ENCODE measurements at regions not wholly inside any gene's neighbourhood (a gene's known extent, or its start where the extent isn't known, plus 50 kb on each side); places are given as distances from the start of the nearest gene placed in this dataset.

DNA sequence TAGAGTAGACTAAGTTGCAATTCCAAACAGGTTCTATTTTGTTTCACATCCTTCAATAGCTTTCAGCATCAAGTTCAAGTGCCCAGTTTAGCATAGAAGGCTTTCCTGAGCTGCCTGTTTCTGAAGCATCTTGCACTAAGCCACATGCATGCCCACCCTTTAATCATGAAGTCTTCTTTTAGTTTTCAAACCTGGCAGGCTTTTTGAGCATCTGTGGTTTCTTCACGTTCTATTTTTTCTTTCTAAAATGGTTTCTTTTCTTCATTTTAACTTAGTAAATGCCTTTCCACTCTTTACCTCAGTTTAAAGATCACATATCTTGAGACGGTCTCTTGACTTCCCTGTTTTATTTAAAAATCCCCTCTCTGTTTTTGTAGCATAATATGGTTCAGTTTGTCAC is 360.1 kb downstream of the MAN2A1 start:
- no peak overlapping the region for H4K5ac ChIP-seq (ENCODE audit: insufficient read length, low read depth, low read length)
- no peak overlapping the region for H2AK5ac ChIP-seq (ENCODE audit: insufficient read length, low read length)
- H3K18ac ChIP-seq (ENCODE audit: insufficient read length, low read depth, low read length) = no peak overlapping the region
- H3K79me2 ChIP-seq (ENCODE audit: insufficient read depth, low read length) = no peaks in the 10 kb centered on the region
- H3K9me3 ChIP-seq (ENCODE audit: control insufficient read depth, low read depth, low read length) = no peaks in the 10 kb centered on the region
- no peak for DNase-seq
- no peaks in the 10 kb centered on the region for H3K36me3 Mint-ChIP-seq (ENCODE audit: insufficient read depth in 1 of 3, low read depth in 3 of 3)
- no peak overlapping the region for H2BK12ac ChIP-seq (ENCODE audit: insufficient read length, low read depth, low read length)
- H4K20me1 ChIP-seq (ENCODE audit: control insufficient read depth, insufficient read depth, insufficient read length) = no peaks in the 10 kb centered on the region
- no peak overlapping the region for H3K27ac Mint-ChIP-seq
- no peaks in the 10 kb centered on the region; a peak in 1 of 5 replicates for H3K9me3 Mint-ChIP-seq
- H3K14ac ChIP-seq (ENCODE audit: insufficient read depth, low read length) = no peak overlapping the region
- no peaks in the 10 kb centered on the region for H3K23me2 ChIP-seq (ENCODE audit: insufficient read length, low read depth, low read length, poor library complexity, severe bottlenecking)
- no peak overlapping the region for H3K4ac ChIP-seq (ENCODE audit: low read depth, low read length)
- TF ChIP-seq, protein P1, sequence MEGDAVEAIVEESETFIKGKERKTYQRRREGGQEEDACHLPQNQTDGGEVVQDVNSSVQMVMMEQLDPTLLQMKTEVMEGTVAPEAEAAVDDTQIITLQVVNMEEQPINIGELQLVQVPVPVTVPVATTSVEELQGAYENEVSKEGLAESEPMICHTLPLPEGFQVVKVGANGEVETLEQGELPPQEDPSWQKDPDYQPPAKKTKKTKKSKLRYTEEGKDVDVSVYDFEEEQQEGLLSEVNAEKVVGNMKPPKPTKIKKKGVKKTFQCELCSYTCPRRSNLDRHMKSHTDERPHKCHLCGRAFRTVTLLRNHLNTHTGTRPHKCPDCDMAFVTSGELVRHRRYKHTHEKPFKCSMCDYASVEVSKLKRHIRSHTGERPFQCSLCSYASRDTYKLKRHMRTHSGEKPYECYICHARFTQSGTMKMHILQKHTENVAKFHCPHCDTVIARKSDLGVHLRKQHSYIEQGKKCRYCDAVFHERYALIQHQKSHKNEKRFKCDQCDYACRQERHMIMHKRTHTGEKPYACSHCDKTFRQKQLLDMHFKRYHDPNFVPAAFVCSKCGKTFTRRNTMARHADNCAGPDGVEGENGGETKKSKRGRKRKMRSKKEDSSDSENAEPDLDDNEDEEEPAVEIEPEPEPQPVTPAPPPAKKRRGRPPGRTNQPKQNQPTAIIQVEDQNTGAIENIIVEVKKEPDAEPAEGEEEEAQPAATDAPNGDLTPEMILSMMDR (conservative IDR thresholded peaks at IDR 0.05) = no peak
- peaks cover 15 to 16% of the 10 kb centered on the region in 2 experiments for H3K4me1 Mint-ChIP-seq
- no peak overlapping the region for H3K4me2 ChIP-seq (ENCODE audit: insufficient read depth, insufficient read length, low read length)
- WGBS (ENCODE audit: extremely low coverage, insufficient read length, low lambda C conversion rate) = no CpG with 5 or more reads among the region's 2 CpGs
- no peak overlapping the region for H3K23ac ChIP-seq (ENCODE audit: insufficient read length, low read depth, low read length)
- H2BK120ac ChIP-seq (ENCODE audit: low read depth, low read length, poor library complexity, severe bottlenecking) = no peak overlapping the region
- H3K4me3 Mint-ChIP-seq = no peak overlapping the region
- H3K27ac ChIP-seq (ENCODE audit: insufficient read length, low read depth, low read length) = no peak overlapping the region
- no peak overlapping the region for H2BK20ac ChIP-seq (ENCODE audit: low read depth, low read length, poor library complexity, severe bottlenecking)
- H2BK15ac ChIP-seq (ENCODE audit: low read depth, low read length) = no peak overlapping the region
- no peaks in the 10 kb centered on the region for H3K4me1 ChIP-seq (ENCODE audit: insufficient read depth, low read length)
- H3K27me3 Mint-ChIP-seq (ENCODE audit: low read depth) = no peaks in the 10 kb centered on the region
- no peaks in the 10 kb centered on the region for H3K27me3 ChIP-seq (ENCODE audit: insufficient read depth, low read length)
- H4K8ac ChIP-seq (replicated peaks; ENCODE audit: insufficient read length, low read depth, low read length) = no peak overlapping the region
- H3K79me1 ChIP-seq (ENCODE audit: insufficient read depth, low read depth, low read length, poor library complexity, severe bottlenecking) = no peaks in the 10 kb centered on the region
- H3K9ac ChIP-seq (ENCODE audit: extremely low read depth, insufficient read length, low read length) = no peak overlapping the region
- no peak overlapping the region for H2AFZ ChIP-seq (ENCODE audit: low read length)
- H2BK5ac ChIP-seq (ENCODE audit: insufficient read length, low read length) = no peak overlapping the region
- H3T11ph ChIP-seq (ENCODE audit: low read length) = no peak overlapping the region
- no peak overlapping the region for H4K91ac ChIP-seq (ENCODE audit: insufficient read length, low read depth, low read length)
- H3K56ac ChIP-seq (ENCODE audit: insufficient read length, low read depth, low read length) = no peak overlapping the region

Measured in H9 (cell line).